Neural progenitor cell (in vitro differentiated cells): ENCODE measurements at regions not wholly inside any gene's neighbourhood (a gene's known extent, or its start where the extent isn't known, plus 50 kb on each side); places are given as distances from the start of the nearest gene placed in this dataset.

ENCODE experiments used
- DNase-seq: peaks from one replicate; pipeline ENCODE4 v3.0.0-alpha.2; 2016; ENCODE audit warnings: low spot score
- H2AFZ ChIP-seq: fragments of 200-600 bp; sonication (generic); replicated peaks from 2 replicates; pipeline ENCODE4 v1.6.1; 2016; ENCODE audit warnings: antibody characterized with exemption
- H3F3A ChIP-seq: fragments of 200-600 bp; sonication (generic); 2 replicates; pipeline ENCODE4 v1.6.1; 2016; ENCODE audit warnings: antibody characterized with exemption, low read depth
- H3K27ac ChIP-seq: fragments of 200-600 bp; sonication (generic); 2 replicates; pipeline ENCODE4 v1.5.1; 2016; ENCODE audit warnings: mild to moderate bottlenecking
- H3K27me3 ChIP-seq: fragments of 200-600 bp; sonication (generic); 2 replicates; pipeline ENCODE4 v1.6.1; 2016; ENCODE audit warnings: mild to moderate bottlenecking, moderate library complexity
- H3K36me3 ChIP-seq: fragments of 200-600 bp; sonication (generic); 2 replicates; pipeline ENCODE4 v1.5.1; 2016
- H3K4me1 ChIP-seq: fragments of 200-600 bp; sonication (generic); 2 replicates; pipeline ENCODE4 v1.6.1; 2016; ENCODE audit warnings: mixed run types
- H3K4me2 ChIP-seq: fragments of 200-600 bp; sonication (generic); 2 replicates; pipeline ENCODE4 v1.6.1; 2016
- H3K4me3 ChIP-seq: fragments of 200-600 bp; sonication (generic); 2 replicates; pipeline ENCODE4 v1.5.1; 2016
- H3K79me2 ChIP-seq: fragments of 200-600 bp; sonication (generic); 2 replicates; pipeline ENCODE4 v1.6.1; 2016; ENCODE audit warnings: low read depth
- H3K9ac ChIP-seq: fragments of 200-600 bp; sonication (generic); 2 replicates; pipeline ENCODE4 v1.6.1; 2016
- H3K9me3 ChIP-seq: fragments of 200-600 bp; sonication (generic); 2 replicates; pipeline ENCODE4 v1.5.1; 2016; ENCODE audit warnings: low read depth
- H4K20me1 ChIP-seq: fragments of 200-600 bp; sonication (generic); 2 replicates; pipeline ENCODE4 v1.6.1; 2016; ENCODE audit warnings: low read depth
- H3K27ac Mint-ChIP-seq: 3 replicates; pipeline ENCODE4 v1.8.0; 2021; ENCODE audit warnings: mixed read lengths
- H3K27me3 Mint-ChIP-seq: 2 replicates; pipeline ENCODE4 v1.8.0; 2022; ENCODE audit warnings: low read depth, mild to moderate bottlenecking, inconsistent platforms, moderate library complexity, mixed read lengths; ENCODE audit not compliant: insufficient read depth
- H3K36me3 Mint-ChIP-seq: 3 replicates; pipeline ENCODE4 v1.8.0; 2021; ENCODE audit warnings: mixed read lengths
- H3K4me1 Mint-ChIP-seq: 3 replicates; pipeline ENCODE4 v1.8.0; 2021; ENCODE audit warnings: mixed read lengths
- H3K4me3 Mint-ChIP-seq: 3 replicates; pipeline ENCODE4 v1.8.0; 2021; ENCODE audit warnings: mild to moderate bottlenecking, moderate library complexity, mixed read lengths
- H3K9me3 Mint-ChIP-seq: 3 replicates; pipeline ENCODE4 v1.8.0; 2020; ENCODE audit warnings: mixed read lengths
- CTCF ChIP-seq: fragments of 200-600 bp; sonication (generic); IDR thresholded peaks from 2 replicates; pipeline ENCODE4 v1.5.1; 2017; ENCODE audit warnings: antibody characterized with exemption, mild to moderate bottlenecking
- EZH2 ChIP-seq: fragments of 200-600 bp; sonication (generic); IDR thresholded peaks from 2 replicates; pipeline ENCODE4 v1.6.1; 2017; ENCODE audit warnings: antibody characterized with exemption, mild to moderate bottlenecking, moderate library complexity
- EZH2phosphoT487 ChIP-seq: fragments of 200-600 bp; sonication (generic); IDR thresholded peaks from 2 replicates; pipeline ENCODE4 v1.6.1; 2017; ENCODE audit warnings: antibody characterized with exemption

GRCh38 chr3:137509354-137510045 lies 254.6 kb upstream of the SOX14 start:
- no peak overlapping the region for H3K27ac Mint-ChIP-seq
- H4K20me1 ChIP-seq: peaks cover 2% of the 10 kb centered on the region
- no peaks in the 10 kb centered on the region for H3K9me3 ChIP-seq
- peaks cover 17% of the 10 kb centered on the region for H3F3A ChIP-seq
- no peak overlapping the region for H3K4me3 Mint-ChIP-seq
- no peak overlapping the region for H3K4me3 ChIP-seq
- no peak overlapping the region for H2AFZ ChIP-seq
- peaks cover 5% of the 10 kb centered on the region for H3K27me3 Mint-ChIP-seq
- TF ChIP-seq CTCF: no peak
- peak; percentile 31 for TF ChIP-seq EZH2
- TF ChIP-seq EZH2phosphoT487: peak; percentile 96
- H3K9ac ChIP-seq: no peak overlapping the region
- peaks cover 33% of the 10 kb centered on the region for H3K27me3 ChIP-seq
- peak overlapping the region; percentile 75 for H3K27ac ChIP-seq
- peak; percentile 96 for DNase-seq
- no peaks in the 10 kb centered on the region for H3K9me3 Mint-ChIP-seq
- H3K4me2 ChIP-seq: peak overlapping the region; percentile 64
- H3K36me3 ChIP-seq: no peaks in the 10 kb centered on the region
- H3K79me2 ChIP-seq: no peaks in the 10 kb centered on the region
- no peaks in the 10 kb centered on the region for H3K36me3 Mint-ChIP-seq
- H3K4me1 ChIP-seq: peaks cover 18% of the 10 kb centered on the region
- peaks cover 4% of the 10 kb centered on the region for H3K4me1 Mint-ChIP-seq

GRCh38 chr3:137511655-137512054 lies 252.5 kb upstream of the SOX14 start:
- Histone ChIP-seq H3K4me3 (no peak overlapping the region), H4K20me1 (peaks cover 2% of the 10 kb centered on the region), H3K4me2 (no peak overlapping the region), H3K9ac (no peak overlapping the region), H3F3A (peaks cover 17% of the 10 kb centered on the region), H3K36me3 (no peaks in the 10 kb centered on the region), H3K4me1 (peaks cover 18% of the 10 kb centered on the region), H3K27ac (no peak overlapping the region), H3K27me3 (peaks cover 33% of the 10 kb centered on the region), H3K9me3 (no peaks in the 10 kb centered on the region), H3K79me2 (no peaks in the 10 kb centered on the region), H2AFZ (no peak overlapping the region)
- H3K4me3 Mint-ChIP-seq: no peak overlapping the region
- TF ChIP-seq EZH2phosphoT487: no peak
- DNase-seq: no peak
- H3K36me3 Mint-ChIP-seq: no peaks in the 10 kb centered on the region
- no peaks in the 10 kb centered on the region for H3K9me3 Mint-ChIP-seq
- H3K27me3 Mint-ChIP-seq: peaks cover 7% of the 10 kb centered on the region
- H3K27ac Mint-ChIP-seq: no peak overlapping the region
- peaks cover 4% of the 10 kb centered on the region for H3K4me1 Mint-ChIP-seq

GRCh38 chr3:137514853-137515252 lies 249.3 kb upstream of the SOX14 start:
- peak; percentile 11 for DNase-seq
- H3K27ac Mint-ChIP-seq: no peak overlapping the region
- no peaks in the 10 kb centered on the region for H3K9me3 ChIP-seq
- H2AFZ ChIP-seq: no peak overlapping the region
- H3K36me3 Mint-ChIP-seq: no peaks in the 10 kb centered on the region
- no peak overlapping the region for H3K4me3 ChIP-seq
- peaks cover 11% of the 10 kb centered on the region for H3K27me3 Mint-ChIP-seq
- H4K20me1 ChIP-seq: peaks cover 2% of the 10 kb centered on the region
- H3K36me3 ChIP-seq: no peaks in the 10 kb centered on the region
- peaks cover 16% of the 10 kb centered on the region for H3K27me3 ChIP-seq
- TF ChIP-seq EZH2phosphoT487 (no peak), EZH2 (no peak), CTCF (peak; percentile 31)
- H3K4me3 Mint-ChIP-seq: no peak overlapping the region
- no peaks in the 10 kb centered on the region for H3K79me2 ChIP-seq
- no peaks in the 10 kb centered on the region for H3K9me3 Mint-ChIP-seq
- H3K9ac ChIP-seq: no peak overlapping the region
- H3K4me1 ChIP-seq: peaks cover 3% of the 10 kb centered on the region
- H3K4me1 Mint-ChIP-seq: no peaks in the 10 kb centered on the region
- H3F3A ChIP-seq: peaks cover 6% of the 10 kb centered on the region
- no peak overlapping the region for H3K4me2 ChIP-seq
- no peak overlapping the region for H3K27ac ChIP-seq

GRCh38 chr3:137519602-137520001 lies 244.5 kb upstream of the SOX14 start:
- Histone ChIP-seq H3F3A (no peaks in the 10 kb centered on the region), H3K4me1 (no peaks in the 10 kb centered on the region), H3K27ac (no peak overlapping the region), H2AFZ (no peak overlapping the region), H3K36me3 (no peaks in the 10 kb centered on the region), H3K27me3 (no peaks in the 10 kb centered on the region), H3K4me3 (no peak overlapping the region), H3K79me2 (no peaks in the 10 kb centered on the region), H3K9ac (no peak overlapping the region), H4K20me1 (no peaks in the 10 kb centered on the region), H3K4me2 (no peak overlapping the region), H3K9me3 (no peaks in the 10 kb centered on the region)
- TF ChIP-seq EZH2phosphoT487: no peak
- no peak for TF ChIP-seq EZH2
- TF ChIP-seq CTCF: no peak
- H3K36me3 Mint-ChIP-seq: no peaks in the 10 kb centered on the region
- no peak overlapping the region for H3K4me3 Mint-ChIP-seq
- peaks cover 5% of the 10 kb centered on the region for H3K27me3 Mint-ChIP-seq
- H3K27ac Mint-ChIP-seq: no peak overlapping the region
- H3K4me1 Mint-ChIP-seq: no peaks in the 10 kb centered on the region
- no peaks in the 10 kb centered on the region for H3K9me3 Mint-ChIP-seq
- no peak for DNase-seq
